Endothelial cell of umbilical vein (primary cell): ENCODE measurements at regions not wholly inside any gene's neighbourhood (a gene's known extent, or its start where the extent isn't known, plus 50 kb on each side); places are given as distances from the start of the nearest gene placed in this dataset.

ENCODE experiments used
- BruUV-seq: library from RNA; stranded (reverse); fragments of 400-500 nt; replicated peaks from 2 replicates; lab custom pipeline; 2021; lab: Mats Ljungman, UMichigan
- CTCF ChIA-PET: fragments of 300-600, 350-600 bp; sonication (Branson Sonifier 250); formaldehyde crosslinking; loops from one replicate; lab custom pipeline; 2021; ENCODE audit warnings: antibody characterized with exemption, inconsistent platforms; lab: Charles Lee
- POLR2A ChIA-PET: fragments of 300-600, 350-600 bp; sonication (Branson Sonifier 250); formaldehyde crosslinking; loops from one replicate; lab custom pipeline; 2021; ENCODE audit warnings: antibody characterized with exemption, inconsistent platforms; lab: Charles Lee
- DNase-seq: peaks from one replicate; pipeline ENCODE4 v3.0.0-alpha.2; 2011; ENCODE audit warnings: low read depth, low spot score
- FAIRE-seq: peaks from 2 replicates; lab custom pipeline; 2011; peaks lifted over from hg19 to GRCh38; lab: Jason Lieb, UNC
- H2AFZ ChIP-seq: 2 replicates; pipeline ENCODE4 v1.6.0; 2012; ENCODE audit warnings: low read depth, low read length, control low read depth, inconsistent platforms
- H3K27ac ChIP-seq: 2 replicates; pipeline ENCODE4 v1.5.1; 2011; ENCODE audit warnings: low read depth, mild to moderate bottlenecking, control low read depth, low read length, moderate library complexity; ENCODE audit not compliant: insufficient read depth
- H3K27me3 ChIP-seq, 2 experiments: 2 replicates each; pipeline versions ENCODE4 v1.6.0 to v1.6.1; 2011; ENCODE audit warnings: low read length in 2 of 2, mixed read lengths in 1 of 2; ENCODE audit not compliant: control insufficient read depth in 2 of 2, insufficient read depth in 2 of 2
- H3K36me3 ChIP-seq, 2 experiments: 2 replicates in 1 of 2; 3 replicates in 1 of 2; pipeline ENCODE4 v1.5.1; 2011; ENCODE audit warnings: low read length in 2 of 2, mild to moderate bottlenecking in 1 of 2, moderate library complexity in 1 of 2; ENCODE audit not compliant: control insufficient read depth in 2 of 2, insufficient read depth in 2 of 2; ENCODE audit errors: extremely low read depth in 1 of 2
- H3K4me1 ChIP-seq: 3 replicates; pipeline ENCODE4 v1.5.1; 2011; ENCODE audit warnings: mild to moderate bottlenecking, low read length; ENCODE audit not compliant: control insufficient read depth, insufficient read depth; ENCODE audit errors: extremely low read depth
- H3K4me2 ChIP-seq: 2 replicates; pipeline ENCODE4 v1.6.1; 2011; ENCODE audit warnings: low read length, control low read depth, mixed read lengths; ENCODE audit not compliant: insufficient read depth
- H3K4me3 ChIP-seq, 3 experiments: fragments of 200-600 bp in 1 of 3; sonication (generic), shearing (Covaris generic) in 1 of 3; replicated peaks in 1 of 3; 2 replicates each; pipeline ENCODE4 v1.5.1; 2011 to 2016; ENCODE audit warnings: control low read depth in 3 of 3, low read length in 3 of 3, mild to moderate bottlenecking in 2 of 3, inconsistent platforms in 1 of 3, low read depth in 1 of 3, moderate library complexity in 1 of 3; ENCODE audit not compliant: insufficient read depth in 1 of 3
- H3K79me2 ChIP-seq: 2 replicates; pipeline ENCODE4 v1.6.0; 2012; ENCODE audit warnings: low read length, inconsistent platforms; ENCODE audit not compliant: control insufficient read depth, insufficient read depth
- H3K9ac ChIP-seq: replicated peaks from 2 replicates; pipeline ENCODE3; 2011; ENCODE audit warnings: low read length, control low read depth; ENCODE audit not compliant: insufficient read depth; ENCODE audit errors: extremely low read depth
- H3K9me1 ChIP-seq: replicated peaks from 3 replicates; pipeline ENCODE4 v1.6.0; 2011; ENCODE audit warnings: mild to moderate bottlenecking, low read length; ENCODE audit not compliant: control insufficient read depth, insufficient read depth; ENCODE audit errors: extremely low read depth
- H3K9me3 ChIP-seq: replicated peaks from 2 replicates; pipeline ENCODE4 v1.5.1; 2012; ENCODE audit warnings: low read length, inconsistent platforms; ENCODE audit not compliant: control insufficient read depth, insufficient read depth
- H4K20me1 ChIP-seq: replicated peaks from 2 replicates; pipeline ENCODE3; 2011; ENCODE audit warnings: mild to moderate bottlenecking, low read length; ENCODE audit not compliant: control insufficient read depth, insufficient read depth; ENCODE audit errors: extremely low read depth
- CTCF ChIP-seq, 2 donors: IDR thresholded peaks; 1 replicate in 1 of 2; 2 replicates in 1 of 2; pipeline ENCODE4 v1.5.1; 2011; ENCODE audit warnings: low read length in 2 of 2, mild to moderate bottlenecking in 2 of 2, moderate library complexity in 2 of 2, control low read depth in 1 of 2, inconsistent platforms in 1 of 2, low read depth in 1 of 2; ENCODE audit not compliant: insufficient read depth in 1 of 2; ENCODE audit errors: extremely low read depth in 1 of 2
- EZH2 ChIP-seq: IDR thresholded peaks from 2 replicates; pipeline ENCODE4 v1.6.1; 2012; ENCODE audit warnings: borderline replicate concordance, low read depth, mild to moderate bottlenecking, moderate library complexity, low read length, inconsistent platforms; ENCODE audit not compliant: severe bottlenecking
- FOS ChIP-seq: IDR thresholded peaks from 2 replicates; pipeline ENCODE4 v1.6.1; 2011; ENCODE audit warnings: mild to moderate bottlenecking, low read length, moderate library complexity, borderline replicate concordance; ENCODE audit not compliant: insufficient read depth
- GATA2 ChIP-seq: IDR thresholded peaks from 2 replicates; pipeline ENCODE4 v1.7.0; 2011; ENCODE audit warnings: low read depth, mild to moderate bottlenecking, moderate library complexity, mixed read lengths, low read length; ENCODE audit not compliant: insufficient read length, insufficient read depth
- JUN ChIP-seq: IDR thresholded peaks from 2 replicates; pipeline ENCODE4 v1.6.1; 2011; ENCODE audit warnings: borderline replicate concordance, low read depth; ENCODE audit not compliant: insufficient read length, insufficient read depth
- MYC ChIP-seq: IDR thresholded peaks from one replicate; pipeline ENCODE4 v1.6.1; 2011; ENCODE audit warnings: mild to moderate bottlenecking, low read depth, low read length
- POLR2A ChIP-seq: IDR thresholded peaks from 2 replicates; pipeline ENCODE4 v1.6.1; 2012; ENCODE audit warnings: low read depth, mild to moderate bottlenecking, control low read depth, low read length
- POLR2AphosphoS5 ChIP-seq: IDR thresholded peaks from 2 replicates; pipeline ENCODE4 v1.6.1; 2012; ENCODE audit warnings: low read depth, mild to moderate bottlenecking, control low read depth, low read length, moderate library complexity; ENCODE audit not compliant: insufficient read depth
- dilution Hi-C: fragments of 300-500 bp; cut with MboI; formaldehyde crosslinking; loops from one replicate; pipeline ENCODE4 v1.15.0; 2019; ENCODE audit warnings: low sequenced_read_pairs; ENCODE audit not compliant: extremely low pct_ligation_motif_present
- intact Hi-C: fragments of 100-400 bp; cut with micrococcal nuclease; formaldehyde crosslinking; loops from one replicate; pipeline ENCODE4 v1.10.0; 2022
- TF ChIP-seq, protein P1 (sequence below): IDR thresholded peaks from 2 replicates; pipeline ENCODE4 v1.6.1; 2011; ENCODE audit not compliant: insufficient read depth, insufficient read length

GRCh38 chr7:68442931-68443631 lies 1155.2 kb upstream of the AUTS2 start:
- Histone ChIP-seq H3K4me1 (no peaks in the 10 kb centered on the region), H3K27me3 (no peaks in the 10 kb centered on the region), H3K36me3 (no peaks in the 10 kb centered on the region), H3K4me3 (no peak overlapping the region), H3K4me2 (no peak overlapping the region), H3K27ac (no peak overlapping the region), H4K20me1 (no peaks in the 10 kb centered on the region), H3K9me1 (no peaks in the 10 kb centered on the region), H3K9ac (no peak overlapping the region), H3K9me3 (peaks cover 2% of the 10 kb centered on the region), H3K79me2 (no peaks in the 10 kb centered on the region), H2AFZ (no peak overlapping the region)
- no peak for DNase-seq
- CTCF ChIA-PET = no interaction called here
- dilution Hi-C loops = no loop called here
- BruUV-seq = no TSS peak
- POLR2A ChIA-PET = no interaction called here
- no peak for FAIRE-seq
- intact Hi-C loops = no loop called here
- TF ChIP-seq CTCF (IDR thresholded peaks at IDR 0.05; ENCODE audit: extremely low read depth in 1 of 2, insufficient read depth in 1 of 2, low read depth in 1 of 2, low read length in 2 of 2) (no peak), EZH2 (no peak), POLR2A (no peak), GATA2 (no peak), FOS (no peak), POLR2AphosphoS5 (no peak), MYC (no peak), JUN (no peak)
- TF ChIP-seq, protein P1, sequence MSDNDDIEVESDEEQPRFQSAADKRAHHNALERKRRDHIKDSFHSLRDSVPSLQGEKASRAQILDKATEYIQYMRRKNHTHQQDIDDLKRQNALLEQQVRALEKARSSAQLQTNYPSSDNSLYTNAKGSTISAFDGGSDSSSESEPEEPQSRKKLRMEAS = no peak
